GM19351 (cell line): ENCODE measurements at regions not wholly inside any gene's neighbourhood (a gene's known extent, or its start where the extent isn't known, plus 50 kb on each side); places are given as distances from the start of the nearest gene placed in this dataset.

Source experiments
- ATAC-seq: cut with Tn5 transposase; IDR thresholded peaks from one replicate; pipeline ENCODE4 v1.9.1; 2021; ENCODE audit warnings: mild to moderate bottlenecking, moderate library complexity; ENCODE audit not compliant: unreplicated experiment

GRCh38 chr18:78571063-78571785, 408.4 kb upstream of the SALL3 start:
- ATAC-seq, result no peak

- ATAC-seq, result no peak
These were observed 407.7 kb upstream of the SALL3 start for GRCh38 chr18:78571831-78572347.

GRCh38 chr18:78573773-78574172, 405.8 kb upstream of the SALL3 start:
- ATAC-seq, result no peak

- no peak for ATAC-seq
These were observed 402.7 kb upstream of the SALL3 start for GRCh38 chr18:78576967-78577366.

- ATAC-seq, result no peak
These were observed 400.2 kb upstream of the SALL3 start for GRCh38 chr18:78579449-78579848.

GRCh38 chr18:78579854-78580577, 399.6 kb upstream of the SALL3 start:
- ATAC-seq, result no peak

GRCh38 chr18:78580835-78581339, 398.7 kb upstream of the SALL3 start:
- ATAC-seq, result no peak

GRCh38 chr18:78582181-78582709, 397.4 kb upstream of the SALL3 start:
- no peak for ATAC-seq

GRCh38 chr18:78582898-78583738, 396.5 kb upstream of the SALL3 start:
- no peak for ATAC-seq

- no peak for ATAC-seq
These were observed 395.7 kb upstream of the SALL3 start for GRCh38 chr18:78583739-78584458.

GRCh38 chr18:78584459-78585022, 395.1 kb upstream of the SALL3 start:
- ATAC-seq, result no peak

GRCh38 chr18:78586586-78586985, 393.0 kb upstream of the SALL3 start:
- ATAC-seq, result no peak

- no peak for ATAC-seq
These were observed 392.5 kb upstream of the SALL3 start for GRCh38 chr18:78587096-78587495.

- no peak for ATAC-seq
These were observed 391.7 kb upstream of the SALL3 start for GRCh38 chr18:78587626-78588600.

GRCh38 chr18:78589916-78590437, 389.6 kb upstream of the SALL3 start:
- ATAC-seq, result no peak

- ATAC-seq, result no peak
These were observed 384.2 kb upstream of the SALL3 start for GRCh38 chr18:78595453-78595852.

GRCh38 chr18:78595924-78596573, 383.6 kb upstream of the SALL3 start:
- ATAC-seq, result no peak

- no peak for ATAC-seq
These were observed 382.7 kb upstream of the SALL3 start for GRCh38 chr18:78596794-78597345.
